Stomach (tissue), 4 donors: ENCODE measurements at regions not wholly inside any gene's neighbourhood (a gene's known extent, or its start where the extent isn't known, plus 50 kb on each side); places are given as distances from the start of the nearest gene placed in this dataset.

Source experiments
- CTCF ChIP-seq, 7 experiments: fragments of 450-650 bp in 4 of 7; fragments of 200-600 bp in 3 of 7; sonication (generic) in 3 of 7; IDR thresholded peaks; one replicate each; pipeline ENCODE4 v1.5.1; 2016 to 2019; ENCODE audit warnings: antibody characterized with exemption in 7 of 7, control low read depth in 2 of 7, mild to moderate bottlenecking in 1 of 7
- EP300 ChIP-seq: sonication (generic); formaldehyde crosslinking; IDR thresholded peaks from one replicate; pipeline ENCODE4 v1.6.1; 2017; ENCODE audit warnings: antibody characterized with exemption
- POLR2A ChIP-seq, 4 donors: fragments of 450-650 bp; IDR thresholded peaks; one replicate each; pipeline ENCODE4 v1.6.1; 2016; ENCODE audit warnings: antibody characterized with exemption in 4 of 4, control low read depth in 2 of 4, mild to moderate bottlenecking in 1 of 4, moderate library complexity in 1 of 4
- POLR2AphosphoS5 ChIP-seq, 3 donors: sonication (generic); formaldehyde crosslinking; IDR thresholded peaks; one replicate each; pipeline ENCODE4 v1.6.1; 2016; ENCODE audit warnings: antibody characterized with exemption in 3 of 3

GRCh38 chr10:124282326-124282725 is 136.4 kb downstream of the OAT start:
- TF ChIP-seq CTCF (IDR thresholded peaks at IDR 0.05) (no peak), POLR2A (IDR thresholded peaks at IDR 0.05) (no peak), EP300 (no peak), POLR2AphosphoS5 (IDR thresholded peaks at IDR 0.05) (no peak)
